H9 (cell line): ENCODE measurements at regions not wholly inside any gene's neighbourhood (a gene's known extent, or its start where the extent isn't known, plus 50 kb on each side); places are given as distances from the start of the nearest gene placed in this dataset.
A peak's percentile ranks its signal among the peaks of the same experiment; 100 is the strongest.

ENCODE experiments used
- DNase-seq: peaks from one replicate; pipeline ENCODE4 v3.0.0-alpha.2; 2017
- H2AFZ ChIP-seq: one replicate; pipeline ENCODE4 v1.6.1; 2013; ENCODE audit warnings: mild to moderate bottlenecking, low read length, control low read depth, moderate library complexity
- H2AK5ac ChIP-seq: 2 replicates; pipeline ENCODE4 v1.6.1; 2013; ENCODE audit warnings: low read length, control low read depth, mixed read lengths; ENCODE audit not compliant: insufficient read length
- H2BK120ac ChIP-seq: one replicate; pipeline ENCODE4 v1.6.1; 2013; ENCODE audit warnings: low read depth, mild to moderate bottlenecking, low read length, control low read depth, inconsistent platforms; ENCODE audit not compliant: poor library complexity, severe bottlenecking
- H2BK12ac ChIP-seq: 2 replicates; pipeline ENCODE4 v1.6.1; 2013; ENCODE audit warnings: low read length, control low read depth, mixed read lengths, low read depth; ENCODE audit not compliant: insufficient read length
- H2BK15ac ChIP-seq: 2 replicates; pipeline ENCODE4 v1.6.1; 2013; ENCODE audit warnings: low read depth, low read length, control low read depth
- H2BK20ac ChIP-seq: one replicate; pipeline ENCODE4 v1.6.1; 2013; ENCODE audit warnings: low read depth, mild to moderate bottlenecking, low read length, control low read depth, inconsistent platforms; ENCODE audit not compliant: poor library complexity, severe bottlenecking
- H2BK5ac ChIP-seq: 2 replicates; pipeline ENCODE4 v1.6.1; 2013; ENCODE audit warnings: low read length, control low read depth, mixed read lengths; ENCODE audit not compliant: insufficient read length
- H3K14ac ChIP-seq: 2 replicates; pipeline ENCODE4 v1.6.1; 2013; ENCODE audit warnings: low read length, control low read depth; ENCODE audit not compliant: insufficient read depth
- H3K18ac ChIP-seq: 2 replicates; pipeline ENCODE4 v1.6.1; 2013; ENCODE audit warnings: low read depth, mild to moderate bottlenecking, mixed read lengths, low read length, control low read depth; ENCODE audit not compliant: insufficient read length
- H3K23ac ChIP-seq: 2 replicates; pipeline ENCODE4 v1.6.1; 2013; ENCODE audit warnings: low read length, control low read depth, mixed read lengths, low read depth; ENCODE audit not compliant: insufficient read length
- H3K23me2 ChIP-seq: 2 replicates; pipeline ENCODE4 v1.6.1; 2013; ENCODE audit warnings: low read depth, mild to moderate bottlenecking, mixed read lengths, low read length, control low read depth; ENCODE audit not compliant: insufficient read length, poor library complexity, severe bottlenecking
- H3K27ac ChIP-seq: 2 replicates; pipeline ENCODE4 v1.5.1; 2013; ENCODE audit warnings: low read length, control low read depth, mixed read lengths, low read depth; ENCODE audit not compliant: insufficient read length
- H3K27me3 ChIP-seq: 2 replicates; pipeline ENCODE4 v1.6.1; 2013; ENCODE audit warnings: low read length, control low read depth, inconsistent platforms; ENCODE audit not compliant: insufficient read depth
- H3K4ac ChIP-seq: 2 replicates; pipeline ENCODE4 v1.6.1; 2013; ENCODE audit warnings: low read depth, mild to moderate bottlenecking, control low read depth, inconsistent platforms, low read length, moderate library complexity
- H3K4me1 ChIP-seq: 2 replicates; pipeline ENCODE4 v1.6.1; 2013; ENCODE audit warnings: low read length, control low read depth, inconsistent platforms; ENCODE audit not compliant: insufficient read depth
- H3K4me2 ChIP-seq: 2 replicates; pipeline ENCODE4 v1.6.1; 2013; ENCODE audit warnings: low read length, control low read depth, mixed read lengths; ENCODE audit not compliant: insufficient read length, insufficient read depth
- H3K56ac ChIP-seq: 2 replicates; pipeline ENCODE4 v1.6.1; 2013; ENCODE audit warnings: low read depth, mild to moderate bottlenecking, mixed read lengths, low read length, control low read depth; ENCODE audit not compliant: insufficient read length
- H3K79me1 ChIP-seq: 2 replicates; pipeline ENCODE4 v1.6.1; 2013; ENCODE audit warnings: low read depth, mild to moderate bottlenecking, moderate library complexity, low read length, control low read depth, inconsistent platforms; ENCODE audit not compliant: insufficient read depth, poor library complexity, severe bottlenecking
- H3K79me2 ChIP-seq: 2 replicates; pipeline ENCODE4 v1.6.1; 2013; ENCODE audit warnings: low read length, control low read depth, inconsistent platforms; ENCODE audit not compliant: insufficient read depth
- H3K9ac ChIP-seq: 2 replicates; pipeline ENCODE4 v1.6.1; 2013; ENCODE audit warnings: low read length, control low read depth, mixed read lengths; ENCODE audit not compliant: insufficient read length; ENCODE audit errors: extremely low read depth
- H3K9me3 ChIP-seq: one replicate; pipeline ENCODE4 v1.6.1; 2013; ENCODE audit warnings: low read depth, low read length, inconsistent platforms; ENCODE audit not compliant: control insufficient read depth
- H3T11ph ChIP-seq: one replicate; pipeline ENCODE4 v1.6.1; 2013; ENCODE audit warnings: mild to moderate bottlenecking, low read length, control low read depth, inconsistent platforms
- H4K20me1 ChIP-seq: one replicate; pipeline ENCODE4 v1.6.1; 2013; ENCODE audit not compliant: control insufficient read depth, insufficient read length, insufficient read depth
- H4K5ac ChIP-seq: 2 replicates; pipeline ENCODE4 v1.6.1; 2013; ENCODE audit warnings: low read depth, mild to moderate bottlenecking, mixed read lengths, low read length, control low read depth; ENCODE audit not compliant: insufficient read length
- H4K8ac ChIP-seq: replicated peaks from 2 replicates; pipeline ENCODE4 v1.6.1; 2013; ENCODE audit warnings: low read length, control low read depth, mixed read lengths, low read depth; ENCODE audit not compliant: insufficient read length
- H4K91ac ChIP-seq: 2 replicates; pipeline ENCODE4 v1.6.1; 2013; ENCODE audit warnings: low read depth, mild to moderate bottlenecking, moderate library complexity, mixed read lengths, low read length, control low read depth; ENCODE audit not compliant: insufficient read length
- H3K27ac Mint-ChIP-seq, 3 experiments: 2 replicates in 2 of 3; 3 replicates in 1 of 3; pipeline ENCODE4 v1.8.0; 2020 to 2021; ENCODE audit warnings: mixed read lengths in 3 of 3, mild to moderate bottlenecking in 1 of 3, moderate library complexity in 1 of 3
- H3K27me3 Mint-ChIP-seq: 2 replicates; pipeline ENCODE4 v1.8.0; 2021; ENCODE audit warnings: low read depth, mild to moderate bottlenecking, moderate library complexity, mixed read lengths
- H3K36me3 Mint-ChIP-seq, 3 experiments: 2 replicates in 2 of 3; 3 replicates in 1 of 3; pipeline ENCODE4 v1.8.0; 2020 to 2021; ENCODE audit warnings: low read depth in 3 of 3, mixed read lengths in 3 of 3; ENCODE audit not compliant: insufficient read depth in 1 of 3
- H3K4me1 Mint-ChIP-seq, 2 experiments: 2 replicates each; pipeline ENCODE4 v1.8.0; 2020; ENCODE audit warnings: mixed read lengths in 2 of 2
- H3K4me3 Mint-ChIP-seq, 2 experiments: 2 replicates in 1 of 2; 3 replicates in 1 of 2; pipeline ENCODE4 v1.8.0; 2020 to 2021; ENCODE audit warnings: mild to moderate bottlenecking in 2 of 2, mixed read lengths in 2 of 2, moderate library complexity in 1 of 2
- H3K9me3 Mint-ChIP-seq, 2 experiments: 2 replicates in 1 of 2; 3 replicates in 1 of 2; pipeline ENCODE4 v1.8.0; 2020; ENCODE audit warnings: mild to moderate bottlenecking in 2 of 2, mixed read lengths in 2 of 2, moderate library complexity in 1 of 2
- WGBS: extraction: QIAGEN DNeasy Blood & Tissue Kit; methylation state at CpG from one replicate; pipeline ENCODE4 v1.1.7; 2013; ENCODE audit warnings: missing lambda C conversion rate, low lambda C conversion rate, mixed read lengths; ENCODE audit not compliant: insufficient read length; ENCODE audit errors: extremely low coverage; 5-methylcytosine and 5-hydroxymethylcytosine counted together
- TF ChIP-seq, protein P1 (sequence below): fragments of 200-600 bp; sonication (generic); conservative IDR thresholded peaks from 3 replicates; pipeline ENCODE4 v1.8.0; 2021; ENCODE audit warnings: antibody characterized with exemption, mild to moderate bottlenecking

- Histone ChIP-seq H3K27me3 (no peaks in the 10 kb centered on the region), H3K14ac (no peak overlapping the region), H2AK5ac (no peak overlapping the region), H3K23ac (no peak overlapping the region), H3K79me2 (no peaks in the 10 kb centered on the region), H2BK20ac (no peak overlapping the region), H3K79me1 (no peaks in the 10 kb centered on the region), H3T11ph (no peak overlapping the region), H3K9me3 (no peaks in the 10 kb centered on the region), H4K5ac (no peak overlapping the region), H4K91ac (no peak overlapping the region), H3K56ac (no peak overlapping the region), H2AFZ (no peak overlapping the region), H3K9ac (no peak overlapping the region), H3K18ac (no peak overlapping the region), H3K4me1 (no peaks in the 10 kb centered on the region; the same call in 1 of the 2 replicates), H3K4me2 (no peak overlapping the region), H2BK120ac (no peak overlapping the region), H3K4ac (no peak overlapping the region), H2BK12ac (no peak overlapping the region), H3K27ac (no peak overlapping the region), H4K8ac (no peak overlapping the region), H3K23me2 (no peaks in the 10 kb centered on the region), H2BK15ac (no peak overlapping the region), H2BK5ac (no peak overlapping the region), H4K20me1 (no peaks in the 10 kb centered on the region)
- WGBS = no CpG with 5 or more reads among the region's 2 CpGs
- DNase-seq = no peak
- Mint-ChIP-seq H3K4me3 (no peak overlapping the region), H3K27ac (peak overlapping the region in 1 of 3 experiments; percentile 29; a peak in 1 of 7 replicates), H3K9me3 (no peaks in the 10 kb centered on the region; a peak in 1 of 5 replicates), H3K27me3 (no peaks in the 10 kb centered on the region), H3K36me3 (no peaks in the 10 kb centered on the region), H3K4me1 (peaks cover 11 to 17% of the 10 kb centered on the region in 2 experiments)
- TF ChIP-seq, protein P1, sequence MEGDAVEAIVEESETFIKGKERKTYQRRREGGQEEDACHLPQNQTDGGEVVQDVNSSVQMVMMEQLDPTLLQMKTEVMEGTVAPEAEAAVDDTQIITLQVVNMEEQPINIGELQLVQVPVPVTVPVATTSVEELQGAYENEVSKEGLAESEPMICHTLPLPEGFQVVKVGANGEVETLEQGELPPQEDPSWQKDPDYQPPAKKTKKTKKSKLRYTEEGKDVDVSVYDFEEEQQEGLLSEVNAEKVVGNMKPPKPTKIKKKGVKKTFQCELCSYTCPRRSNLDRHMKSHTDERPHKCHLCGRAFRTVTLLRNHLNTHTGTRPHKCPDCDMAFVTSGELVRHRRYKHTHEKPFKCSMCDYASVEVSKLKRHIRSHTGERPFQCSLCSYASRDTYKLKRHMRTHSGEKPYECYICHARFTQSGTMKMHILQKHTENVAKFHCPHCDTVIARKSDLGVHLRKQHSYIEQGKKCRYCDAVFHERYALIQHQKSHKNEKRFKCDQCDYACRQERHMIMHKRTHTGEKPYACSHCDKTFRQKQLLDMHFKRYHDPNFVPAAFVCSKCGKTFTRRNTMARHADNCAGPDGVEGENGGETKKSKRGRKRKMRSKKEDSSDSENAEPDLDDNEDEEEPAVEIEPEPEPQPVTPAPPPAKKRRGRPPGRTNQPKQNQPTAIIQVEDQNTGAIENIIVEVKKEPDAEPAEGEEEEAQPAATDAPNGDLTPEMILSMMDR = no peak
Observed at GRCh38 chr4:28232376-28232775, 1371.7 kb downstream of the STIM2 start.
